Activated T-helper 2 cell treated with anti-CD3 and anti-CD28 coated beads, Interferon-gamma antibody, Interleukin-2, Interleukin-4, amounts not matched to agents 10 μg/mL and 5 μg/mL and 100 μg/mL, durations not matched to agents 14 hours and 24 hours and 36 hours (primary cell): ENCODE measurements at regions not wholly inside any gene's neighbourhood (a gene's known extent, or its start where the extent isn't known, plus 50 kb on each side); places are given as distances from the start of the nearest gene placed in this dataset.

ENCODE experiments used
- DNase-seq: peaks from one replicate; pipeline ENCODE4 v3.0.0; 2021; ENCODE audit warnings: low spot score
- H3K27ac Mint-ChIP-seq: one replicate; pipeline ENCODE4 v1.8.0; 2021; ENCODE audit warnings: mixed read lengths
- H3K27me3 Mint-ChIP-seq: one replicate; pipeline ENCODE4 v1.8.0; 2021; ENCODE audit warnings: low read depth, mixed read lengths
- H3K36me3 Mint-ChIP-seq: one replicate; pipeline ENCODE4 v1.8.0; 2021; ENCODE audit warnings: low read depth, mixed read lengths
- H3K4me1 Mint-ChIP-seq: one replicate; pipeline ENCODE4 v1.8.0; 2021; ENCODE audit warnings: low read depth, mixed read lengths
- H3K4me3 Mint-ChIP-seq: one replicate; pipeline ENCODE4 v1.8.0; 2021; ENCODE audit warnings: low read depth, mild to moderate bottlenecking, moderate library complexity, mixed read lengths
- H3K9me3 Mint-ChIP-seq: one replicate; pipeline ENCODE4 v1.8.0; 2021; ENCODE audit warnings: mixed read lengths
- intact Hi-C: fragments of 100-400 bp; cut with micrococcal nuclease; formaldehyde crosslinking; loops from one replicate; pipeline ENCODE4 v1.15.1; 2023

GRCh38 chr2:71876542-71877451, 270.9 kb downstream of the CYP26B1 start:
- Mint-ChIP-seq H3K36me3 (no peaks in the 10 kb centered on the region), H3K27ac (no peak overlapping the region), H3K27me3 (no peaks in the 10 kb centered on the region), H3K4me3 (no peak overlapping the region), H3K4me1 (no peaks in the 10 kb centered on the region), H3K9me3 (no peaks in the 10 kb centered on the region)
- intact Hi-C loops, result no loop called here
- DNase-seq, result no peak

- DNase-seq, result no peak
- Mint-ChIP-seq H3K4me3 (no peak overlapping the region), H3K4me1 (no peaks in the 10 kb centered on the region), H3K27me3 (peaks cover 2% of the 10 kb centered on the region), H3K27ac (no peak overlapping the region), H3K36me3 (no peaks in the 10 kb centered on the region), H3K9me3 (no peaks in the 10 kb centered on the region)
- intact Hi-C loops, result no loop called here
Measured at GRCh38 chr2:71872466-71873051, 275.1 kb downstream of the CYP26B1 start.

- no peaks in the 10 kb centered on the region for H3K4me1 Mint-ChIP-seq
- no peaks in the 10 kb centered on the region for H3K27me3 Mint-ChIP-seq
- intact Hi-C loops, result no loop called here
- H3K27ac Mint-ChIP-seq, result no peak overlapping the region
- DNase-seq, result no peak
- H3K9me3 Mint-ChIP-seq, result no peaks in the 10 kb centered on the region
- no peaks in the 10 kb centered on the region for H3K36me3 Mint-ChIP-seq
- no peak overlapping the region for H3K4me3 Mint-ChIP-seq
Measured at GRCh38 chr2:71865391-71865965, 282.2 kb downstream of the CYP26B1 start.

- no peak for DNase-seq
- intact Hi-C loops, result no loop called here
- Mint-ChIP-seq H3K27me3 (no peaks in the 10 kb centered on the region), H3K27ac (no peak overlapping the region), H3K36me3 (no peaks in the 10 kb centered on the region), H3K9me3 (no peaks in the 10 kb centered on the region), H3K4me3 (no peak overlapping the region), H3K4me1 (no peaks in the 10 kb centered on the region)
Measured at GRCh38 chr2:71864085-71864484, 283.6 kb downstream of the CYP26B1 start.

- intact Hi-C loops, result no loop called here
- H3K36me3 Mint-ChIP-seq, result no peaks in the 10 kb centered on the region
- no peak overlapping the region for H3K4me3 Mint-ChIP-seq
- H3K4me1 Mint-ChIP-seq, result no peaks in the 10 kb centered on the region
- H3K27ac Mint-ChIP-seq, result no peak overlapping the region
- DNase-seq, result no peak
- H3K27me3 Mint-ChIP-seq, result no peaks in the 10 kb centered on the region
- H3K9me3 Mint-ChIP-seq, result no peaks in the 10 kb centered on the region
Measured at GRCh38 chr2:71863396-71863795, 284.3 kb downstream of the CYP26B1 start.

- Mint-ChIP-seq H3K4me3 (no peak overlapping the region), H3K27me3 (no peaks in the 10 kb centered on the region), H3K4me1 (no peaks in the 10 kb centered on the region), H3K27ac (no peak overlapping the region), H3K9me3 (no peaks in the 10 kb centered on the region), H3K36me3 (no peaks in the 10 kb centered on the region)
- intact Hi-C loops, result no loop called here
- DNase-seq, result no peak
Measured at GRCh38 chr2:71862921-71863320, 284.7 kb downstream of the CYP26B1 start.

- intact Hi-C loops, result no loop called here
- Mint-ChIP-seq H3K36me3 (no peaks in the 10 kb centered on the region), H3K9me3 (no peaks in the 10 kb centered on the region), H3K27ac (no peak overlapping the region), H3K4me3 (no peak overlapping the region), H3K27me3 (no peaks in the 10 kb centered on the region), H3K4me1 (no peaks in the 10 kb centered on the region)
- DNase-seq, result no peak
Measured at GRCh38 chr2:71861186-71862160, 286.2 kb downstream of the CYP26B1 start.

GRCh38 chr2:71860381-71860926, 287.2 kb downstream of the CYP26B1 start:
- no peaks in the 10 kb centered on the region for H3K27me3 Mint-ChIP-seq

GRCh38 chr2:71859211-71859847, 288.3 kb downstream of the CYP26B1 start:
- H3K27me3 Mint-ChIP-seq, result no peaks in the 10 kb centered on the region
- DNase-seq, result no peak

More at GRCh38 chr2:71860381-71860926, 287.2 kb downstream of the CYP26B1 start:
- DNase-seq, result no peak
- Mint-ChIP-seq H3K36me3 (no peaks in the 10 kb centered on the region), H3K4me3 (no peak overlapping the region), H3K4me1 (no peaks in the 10 kb centered on the region), H3K27ac (no peak overlapping the region), H3K9me3 (no peaks in the 10 kb centered on the region)
- intact Hi-C loops, result no loop called here

GRCh38 chr2:71858071-71858470, 289.6 kb downstream of the CYP26B1 start:
- intact Hi-C loops, result no loop called here
- no peaks in the 10 kb centered on the region for H3K36me3 Mint-ChIP-seq
- H3K9me3 Mint-ChIP-seq, result no peaks in the 10 kb centered on the region
- no peaks in the 10 kb centered on the region for H3K27me3 Mint-ChIP-seq
- H3K27ac Mint-ChIP-seq, result no peak overlapping the region
- H3K4me1 Mint-ChIP-seq, result no peaks in the 10 kb centered on the region
- DNase-seq, result no peak
- no peak overlapping the region for H3K4me3 Mint-ChIP-seq

More at GRCh38 chr2:71859211-71859847, 288.3 kb downstream of the CYP26B1 start:
- no peaks in the 10 kb centered on the region for H3K4me1 Mint-ChIP-seq
- intact Hi-C loops, result no loop called here
- no peaks in the 10 kb centered on the region for H3K36me3 Mint-ChIP-seq
- H3K9me3 Mint-ChIP-seq, result no peaks in the 10 kb centered on the region
- no peak overlapping the region for H3K27ac Mint-ChIP-seq
- no peak overlapping the region for H3K4me3 Mint-ChIP-seq

GRCh38 chr2:71857636-71858035, 290.0 kb downstream of the CYP26B1 start:
- DNase-seq, result no peak
- Mint-ChIP-seq H3K4me3 (no peak overlapping the region), H3K9me3 (no peaks in the 10 kb centered on the region), H3K27ac (no peak overlapping the region), H3K4me1 (no peaks in the 10 kb centered on the region), H3K36me3 (no peaks in the 10 kb centered on the region), H3K27me3 (no peaks in the 10 kb centered on the region)
- intact Hi-C loops, result no loop called here
